ENCODE measurements at regions not wholly inside any gene's neighbourhood (a gene's known extent, or its start where the extent isn't known, plus 50 kb on each side); places are given as distances from the start of the nearest gene placed in this dataset.

DNA sequence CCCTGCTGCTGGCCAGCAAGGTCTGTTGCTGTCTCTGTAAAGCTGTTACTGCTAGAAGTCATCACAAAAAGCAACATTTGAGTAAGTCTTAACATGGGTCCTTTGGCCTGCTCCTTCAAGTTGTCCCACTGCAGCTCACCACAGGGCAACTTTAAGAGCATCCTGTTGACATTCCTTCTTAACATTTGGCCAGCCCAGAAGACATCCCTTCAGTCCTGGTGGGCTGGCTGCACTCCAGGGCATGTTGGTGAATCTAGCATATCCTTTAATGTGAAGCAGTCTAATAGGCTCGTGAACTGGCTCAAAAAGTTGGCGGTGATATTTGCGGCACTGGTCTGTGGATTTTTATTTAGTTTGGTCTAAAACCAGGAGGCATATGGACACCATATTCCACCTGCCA lies 92.2 kb upstream of the MAML3 start:
- TF ChIP-seq GATA2 (IDR thresholded peaks at IDR 0.05; ENCODE audit: low read depth, low read length) = no peak
- TF ChIP-seq GATA3 (IDR thresholded peaks at IDR 0.05; ENCODE audit: low read depth, low read length) = no peak

Measured in SH-SY5Y (cell line).